Liver (tissue), 8 donors: ENCODE measurements at regions not wholly inside any gene's neighbourhood (a gene's known extent, or its start where the extent isn't known, plus 50 kb on each side); places are given as distances from the start of the nearest gene placed in this dataset.
A peak's percentile ranks its signal among the peaks of the same experiment; 100 is the strongest.

Source experiments
- DNase-seq: peaks from one replicate; pipeline ENCODE4 v3.0.0-alpha.2; 2017; ENCODE audit warnings: low spot score
- H3K27ac ChIP-seq, 2 donors: one replicate each; pipeline ENCODE4 v1.7.0; 2013; ENCODE audit warnings: inconsistent platforms in 2 of 2, low read length in 2 of 2, control low read depth in 1 of 2, low read depth in 1 of 2, mild to moderate bottlenecking in 1 of 2
- H3K27me3 ChIP-seq, 4 donors: one replicate each; pipeline versions ENCODE4 v1.6.1 to v1.7.0; 2013; ENCODE audit warnings: low read length in 3 of 4, inconsistent platforms in 1 of 4, mild to moderate bottlenecking in 1 of 4, moderate library complexity in 1 of 4; ENCODE audit not compliant: control insufficient read depth in 4 of 4, insufficient read depth in 4 of 4
- H3K36me3 ChIP-seq, 4 donors: one replicate each; pipeline versions ENCODE4 v1.6.1 to v1.7.0; 2013; ENCODE audit warnings: low read length in 3 of 4, mild to moderate bottlenecking in 3 of 4, low read depth in 1 of 4, moderate library complexity in 1 of 4; ENCODE audit not compliant: control insufficient read depth in 4 of 4, insufficient read depth in 3 of 4
- H3K4me1 ChIP-seq, 4 donors: one replicate each; pipeline versions ENCODE4 v1.6.1 to v1.7.0; 2013; ENCODE audit warnings: low read length in 3 of 4, mild to moderate bottlenecking in 3 of 4, moderate library complexity in 1 of 4; ENCODE audit not compliant: control insufficient read depth in 4 of 4, insufficient read depth in 4 of 4
- H3K4me3 ChIP-seq, 3 donors: one replicate each; pipeline versions ENCODE4 v1.6.1 to v1.7.0; 2013; ENCODE audit warnings: low read length in 3 of 3, control low read depth in 1 of 3, low read depth in 1 of 3, mild to moderate bottlenecking in 1 of 3
- H3K9ac ChIP-seq, 2 donors: one replicate each; pipeline ENCODE4 v1.7.0; 2013; ENCODE audit warnings: low read length in 2 of 2, mild to moderate bottlenecking in 2 of 2, moderate library complexity in 2 of 2, control low read depth in 1 of 2, low read depth in 1 of 2
- H3K9me3 ChIP-seq, 4 donors: one replicate each; pipeline versions ENCODE4 v1.6.1 to v1.7.0; 2013; ENCODE audit warnings: low read length in 3 of 4; ENCODE audit not compliant: control insufficient read depth in 4 of 4
- CTCF ChIP-seq: fragments of 150-350 bp; IDR thresholded peaks from 2 replicates; pipeline ENCODE4 v1.5.1; 2017; ENCODE audit warnings: improper control_type of control experiment, low read depth, low read length; ENCODE audit not compliant: missing input control
- EGR1 ChIP-seq, 2 donors: IDR thresholded peaks; 2 replicates each; pipeline ENCODE4 v1.6.1; 2016 to 2018; ENCODE audit warnings: antibody characterized with exemption in 2 of 2, low read depth in 2 of 2
- FOXA1 ChIP-seq: IDR thresholded peaks from 2 replicates; pipeline ENCODE4 v1.6.1; 2016; ENCODE audit warnings: antibody characterized with exemption
- FOXA2 ChIP-seq: IDR thresholded peaks from 2 replicates; pipeline ENCODE4 v1.6.1; 2016; ENCODE audit warnings: antibody characterized with exemption
- HNF4A ChIP-seq, 2 donors: conservative IDR thresholded peaks; 2 replicates each; pipeline ENCODE4 v1.6.1; 2016; ENCODE audit warnings: antibody characterized with exemption in 2 of 2, mild to moderate bottlenecking in 2 of 2
- JUND ChIP-seq, 2 donors: IDR thresholded peaks; 2 replicates each; pipeline ENCODE4 v1.6.1; 2016; ENCODE audit warnings: antibody characterized with exemption in 2 of 2
- NR2F2 ChIP-seq: IDR thresholded peaks from 2 replicates; pipeline ENCODE4 v1.6.1; 2016; ENCODE audit warnings: antibody characterized with exemption
- RAD21 ChIP-seq, 2 donors: IDR thresholded peaks; 2 replicates each; pipeline ENCODE4 v1.6.1; 2016; ENCODE audit warnings: antibody characterized with exemption in 2 of 2, mild to moderate bottlenecking in 2 of 2
- RXRA ChIP-seq, 2 donors: IDR thresholded peaks; 2 replicates each; pipeline ENCODE4 v1.6.1; 2017 to 2018; ENCODE audit warnings: antibody characterized with exemption in 2 of 2, mild to moderate bottlenecking in 1 of 2
- TAF1 ChIP-seq: conservative IDR thresholded peaks from 2 replicates; pipeline ENCODE4 v1.6.1; 2016; ENCODE audit warnings: antibody characterized with exemption, mild to moderate bottlenecking
- YY1 ChIP-seq: IDR thresholded peaks from 2 replicates; pipeline ENCODE4 v1.6.1; 2016; ENCODE audit warnings: antibody characterized with exemption, mild to moderate bottlenecking
- ZBTB33 ChIP-seq: IDR thresholded peaks from 2 replicates; pipeline ENCODE4 v1.6.1; 2016; ENCODE audit warnings: antibody characterized with exemption
- WGBS: extraction: QIAGEN DNeasy Blood & Tissue Kit; methylation state at CpG from one replicate; pipeline ENCODE4 v1.1.7; 2013; 5-methylcytosine and 5-hydroxymethylcytosine counted together
- TF ChIP-seq, protein P1 (sequence below): IDR thresholded peaks from 2 replicates; pipeline ENCODE4 v1.6.1; 2016; ENCODE audit warnings: antibody characterized with exemption, mild to moderate bottlenecking
- donor health status: healthy.
- donor health status: healthy.
- donor health status: healthy.
- donor health status: healthy.
- donor health status: healthy.

DNA sequence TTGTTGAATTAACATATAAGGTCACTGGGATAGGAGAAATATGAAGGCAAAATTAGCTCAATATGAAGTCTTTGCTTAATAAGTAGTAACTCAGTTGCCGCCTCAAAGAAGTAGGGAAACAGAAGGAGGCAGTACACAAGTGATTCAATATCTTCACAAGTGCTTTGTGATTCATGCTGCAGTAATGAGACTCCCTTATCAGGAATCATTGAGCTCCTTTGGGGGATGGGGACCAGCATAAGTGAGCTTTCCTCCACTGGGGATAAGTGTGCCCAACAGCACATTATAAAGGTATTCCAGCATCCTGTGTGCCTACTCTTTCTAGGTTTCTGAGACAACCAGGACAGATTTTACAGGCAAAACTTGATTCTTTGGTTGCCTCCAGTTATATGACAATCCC is 323.4 kb upstream of the UBE2E3 start:
- H3K9ac ChIP-seq = no peak overlapping the region
- 95% methylated on average over 1 of the region's 1 CpG for WGBS
- no peaks in the 10 kb centered on the region for H3K9me3 ChIP-seq
- no peak for TF ChIP-seq FOXA2
- no peak for TF ChIP-seq HNF4A (conservative IDR thresholded peaks at IDR 0.05)
- TF ChIP-seq TAF1 = no peak
- H3K27ac ChIP-seq = no peak overlapping the region
- DNase-seq = no peak
- peaks cover 0 to 5% (median 0%) of the 10 kb centered on the region in 4 donors for H3K4me1 ChIP-seq
- no peak overlapping the region for H3K4me3 ChIP-seq
- no peaks in the 10 kb centered on the region for H3K27me3 ChIP-seq
- no peaks in the 10 kb centered on the region for H3K36me3 ChIP-seq

DNA sequence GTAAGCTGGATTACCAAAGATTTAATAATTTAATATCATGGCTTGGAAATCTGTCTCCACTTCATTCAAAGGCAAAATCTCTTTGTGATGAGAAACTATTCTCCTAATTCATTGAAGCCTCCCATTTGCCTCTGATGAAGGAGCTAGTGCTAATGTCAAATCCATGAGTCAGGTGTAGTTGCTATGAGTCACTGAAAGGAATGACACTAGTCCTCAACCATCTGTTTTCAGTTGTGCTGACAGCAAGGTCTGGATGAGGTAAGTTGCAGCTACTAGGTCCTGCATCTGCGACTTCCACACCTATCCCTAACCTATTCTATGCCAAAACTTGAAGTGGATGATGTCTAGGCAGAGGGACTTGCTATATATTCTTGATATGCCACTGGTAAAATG is 324.0 kb upstream of the UBE2E3 start:
- no peaks in the 10 kb centered on the region for H3K9me3 ChIP-seq
- no peaks in the 10 kb centered on the region for H3K36me3 ChIP-seq
- no peak overlapping the region for H3K9ac ChIP-seq
- H3K4me1 ChIP-seq = peaks cover 0 to 5% (median 0%) of the 10 kb centered on the region in 4 donors
- no peak for DNase-seq
- no peak overlapping the region for H3K27ac ChIP-seq
- H3K4me3 ChIP-seq = no peak overlapping the region
- TF ChIP-seq ZBTB33 = no peak
- H3K27me3 ChIP-seq = no peaks in the 10 kb centered on the region
- WGBS = 81% methylated on average over 1 of the region's 1 CpG

DNA sequence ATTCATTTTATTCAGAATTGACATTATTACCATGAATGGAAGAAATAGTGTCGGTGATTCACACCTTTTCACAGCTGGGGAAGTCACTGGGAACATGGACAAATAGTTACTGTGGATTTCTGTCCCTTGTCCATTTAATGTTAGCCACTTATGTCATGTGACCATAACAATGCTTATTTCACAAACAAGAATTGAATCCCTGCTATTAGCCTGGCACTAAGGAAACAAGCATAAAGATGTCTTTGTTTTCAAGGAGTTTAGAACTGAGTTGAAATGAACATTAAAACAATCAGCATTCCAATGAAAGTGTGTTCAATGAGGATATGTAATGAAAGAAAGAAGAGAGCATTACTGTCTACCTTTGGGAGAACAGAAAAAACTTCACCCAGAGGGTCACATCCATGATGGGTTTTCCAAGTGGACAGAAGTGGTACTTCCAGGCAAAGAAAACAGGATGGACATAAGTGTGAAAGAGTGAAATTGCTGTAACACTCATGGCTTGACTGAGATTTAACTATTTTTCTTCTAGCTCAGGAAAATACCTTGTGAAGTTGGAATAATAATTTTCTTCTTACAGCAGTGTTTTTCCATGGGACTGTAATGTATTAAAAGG is 324.5 kb upstream of the UBE2E3 start:
- no peak overlapping the region for H3K9ac ChIP-seq
- H3K4me3 ChIP-seq = no peak overlapping the region
- no peaks in the 10 kb centered on the region for H3K27me3 ChIP-seq
- peaks cover 0 to 5% (median 0%) of the 10 kb centered on the region in 4 donors for H3K4me1 ChIP-seq
- DNase-seq = no peak
- H3K36me3 ChIP-seq = no peaks in the 10 kb centered on the region
- 87% methylated on average over 1 of the region's 1 CpG for WGBS
- no peaks in the 10 kb centered on the region for H3K9me3 ChIP-seq
- H3K27ac ChIP-seq = no peak overlapping the region
- TF ChIP-seq CTCF (peak; percentile 24), JUND (IDR thresholded peaks at IDR 0.05) (no peak), EGR1 (IDR thresholded peaks at IDR 0.05; ENCODE audit: low read depth in 2 of 2) (no peak), RXRA (IDR thresholded peaks at IDR 0.05) (no peak), YY1 (no peak), TAF1 (no peak)

DNA sequence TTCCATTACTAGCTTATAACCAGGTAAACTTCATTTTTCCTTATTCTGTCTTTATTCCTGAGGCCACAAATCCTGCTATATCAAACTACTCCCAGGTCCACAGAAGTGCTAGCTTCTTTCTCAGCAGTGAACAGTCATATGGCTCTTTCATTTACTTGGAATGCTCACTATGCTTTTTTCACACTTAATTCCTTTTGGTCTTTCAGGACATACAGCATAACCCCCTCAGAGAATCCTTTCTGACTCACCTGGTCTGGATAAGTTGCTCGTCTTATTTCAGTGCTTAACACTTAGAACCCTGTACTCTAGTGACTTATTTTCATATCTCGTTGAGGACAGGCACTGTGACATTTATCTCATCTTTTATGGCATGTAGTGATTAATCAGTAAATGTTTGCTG is 325.0 kb upstream of the UBE2E3 start:
- H3K9me3 ChIP-seq = no peaks in the 10 kb centered on the region
- DNase-seq = no peak
- H3K36me3 ChIP-seq = no peaks in the 10 kb centered on the region
- WGBS = 87% methylated on average over 2 of the region's 2 CpGs
- H3K4me1 ChIP-seq = peaks cover 0 to 4% (median 0%) of the 10 kb centered on the region in 4 donors
- no peak overlapping the region for H3K27ac ChIP-seq
- no peak overlapping the region for H3K4me3 ChIP-seq
- H3K27me3 ChIP-seq = no peaks in the 10 kb centered on the region
- H3K9ac ChIP-seq = no peak overlapping the region
- TF ChIP-seq RAD21 (IDR thresholded peaks at IDR 0.05) = no peak
- no peak for TF ChIP-seq CTCF
- TF ChIP-seq, protein P1, sequence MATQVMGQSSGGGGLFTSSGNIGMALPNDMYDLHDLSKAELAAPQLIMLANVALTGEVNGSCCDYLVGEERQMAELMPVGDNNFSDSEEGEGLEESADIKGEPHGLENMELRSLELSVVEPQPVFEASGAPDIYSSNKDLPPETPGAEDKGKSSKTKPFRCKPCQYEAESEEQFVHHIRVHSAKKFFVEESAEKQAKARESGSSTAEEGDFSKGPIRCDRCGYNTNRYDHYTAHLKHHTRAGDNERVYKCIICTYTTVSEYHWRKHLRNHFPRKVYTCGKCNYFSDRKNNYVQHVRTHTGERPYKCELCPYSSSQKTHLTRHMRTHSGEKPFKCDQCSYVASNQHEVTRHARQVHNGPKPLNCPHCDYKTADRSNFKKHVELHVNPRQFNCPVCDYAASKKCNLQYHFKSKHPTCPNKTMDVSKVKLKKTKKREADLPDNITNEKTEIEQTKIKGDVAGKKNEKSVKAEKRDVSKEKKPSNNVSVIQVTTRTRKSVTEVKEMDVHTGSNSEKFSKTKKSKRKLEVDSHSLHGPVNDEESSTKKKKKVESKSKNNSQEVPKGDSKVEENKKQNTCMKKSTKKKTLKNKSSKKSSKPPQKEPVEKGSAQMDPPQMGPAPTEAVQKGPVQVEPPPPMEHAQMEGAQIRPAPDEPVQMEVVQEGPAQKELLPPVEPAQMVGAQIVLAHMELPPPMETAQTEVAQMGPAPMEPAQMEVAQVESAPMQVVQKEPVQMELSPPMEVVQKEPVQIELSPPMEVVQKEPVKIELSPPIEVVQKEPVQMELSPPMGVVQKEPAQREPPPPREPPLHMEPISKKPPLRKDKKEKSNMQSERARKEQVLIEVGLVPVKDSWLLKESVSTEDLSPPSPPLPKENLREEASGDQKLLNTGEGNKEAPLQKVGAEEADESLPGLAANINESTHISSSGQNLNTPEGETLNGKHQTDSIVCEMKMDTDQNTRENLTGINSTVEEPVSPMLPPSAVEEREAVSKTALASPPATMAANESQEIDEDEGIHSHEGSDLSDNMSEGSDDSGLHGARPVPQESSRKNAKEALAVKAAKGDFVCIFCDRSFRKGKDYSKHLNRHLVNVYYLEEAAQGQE = no peak
- no peak for TF ChIP-seq EGR1 (IDR thresholded peaks at IDR 0.05; ENCODE audit: low read depth in 2 of 2)
- TF ChIP-seq FOXA1 = no peak
- no peak for TF ChIP-seq FOXA2
- TF ChIP-seq NR2F2 = no peak
- TF ChIP-seq RXRA (IDR thresholded peaks at IDR 0.05) = no peak
- no peak for TF ChIP-seq JUND (IDR thresholded peaks at IDR 0.05)
